ENCODE measurements at regions not wholly inside any gene's neighbourhood (a gene's known extent, or its start where the extent isn't known, plus 50 kb on each side); places are given as distances from the start of the nearest gene placed in this dataset.
"Not testable (repeated sequence)": the region's sequence is repeated elsewhere in the genome, so short reads cannot be mapped to it uniquely, and the experiment has no call there.

DNA sequence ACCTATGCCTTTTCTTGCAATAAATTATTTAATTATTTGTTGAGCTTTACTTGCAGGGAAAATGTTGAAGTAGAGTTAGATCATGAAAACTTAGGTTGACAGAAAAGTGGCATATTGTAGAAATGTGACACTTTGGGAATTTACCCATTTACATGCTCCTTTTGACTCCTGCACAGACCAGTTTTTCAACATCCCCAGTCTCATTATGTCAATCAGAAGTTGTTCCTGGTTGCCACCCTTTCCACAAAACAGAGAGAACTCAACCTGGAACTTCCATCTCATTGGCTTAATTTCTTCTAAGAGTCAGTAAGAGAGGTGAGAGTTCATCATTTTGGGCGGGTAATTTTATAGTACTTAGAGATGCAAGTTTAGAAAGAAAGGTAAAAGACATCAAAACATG lies 284.6 kb upstream of the ANKRD50 start:
- Histone ChIP-seq H3K9me3 (ENCODE audit: control insufficient read depth, insufficient read depth, low read depth, low read length) (no peaks in the 10 kb centered on the region), H3K27me3 (ENCODE audit: control insufficient read depth, insufficient read depth, low read length) (no peaks in the 10 kb centered on the region), H3K36me3 (ENCODE audit: control insufficient read depth, insufficient read depth, low read length) (no peaks in the 10 kb centered on the region), H3K27ac (ENCODE audit: low read depth, low read length) (no peak overlapping the region), H3K9ac (ENCODE audit: low read length) (no peak overlapping the region), H3K4me1 (ENCODE audit: control insufficient read depth, insufficient read depth, low read length) (no peaks in the 10 kb centered on the region), H3K4me3 (ENCODE audit: low read depth, low read length) (no peak overlapping the region)

- no peak overlapping the region for H3K9ac ChIP-seq (ENCODE audit: low read length)
- H3K27ac ChIP-seq (ENCODE audit: low read depth, low read length): no peak overlapping the region
- no peak overlapping the region for H3K4me3 ChIP-seq (ENCODE audit: low read depth, low read length)
- no peaks in the 10 kb centered on the region for H3K36me3 ChIP-seq (ENCODE audit: control insufficient read depth, insufficient read depth, low read length)
- H3K27me3 ChIP-seq (ENCODE audit: control insufficient read depth, insufficient read depth, low read length): no peaks in the 10 kb centered on the region
- no peaks in the 10 kb centered on the region for H3K4me1 ChIP-seq (ENCODE audit: control insufficient read depth, insufficient read depth, low read length)
- no peaks in the 10 kb centered on the region for H3K9me3 ChIP-seq (ENCODE audit: control insufficient read depth, insufficient read depth, low read depth, low read length)
Measured at GRCh38 chr4:124993838-124994237, 281.3 kb upstream of the ANKRD50 start.

GRCh38 chr4:124990398-124990797 lies 277.9 kb upstream of the ANKRD50 start:
- H3K27me3 ChIP-seq (ENCODE audit: control insufficient read depth, insufficient read depth, low read length): no peaks in the 10 kb centered on the region
- H3K9ac ChIP-seq (ENCODE audit: low read length): no peak overlapping the region
- no peak overlapping the region for H3K4me3 ChIP-seq (ENCODE audit: low read depth, low read length)

GRCh38 chr4:124980276-124980752 lies 267.8 kb upstream of the ANKRD50 start:
- no peaks in the 10 kb centered on the region for H3K27me3 ChIP-seq (ENCODE audit: control insufficient read depth, insufficient read depth, low read length)
- no peaks in the 10 kb centered on the region for H3K9me3 ChIP-seq (ENCODE audit: control insufficient read depth, insufficient read depth, low read depth, low read length)
- no peaks in the 10 kb centered on the region for H3K36me3 ChIP-seq (ENCODE audit: control insufficient read depth, insufficient read depth, low read length)
- H3K9ac ChIP-seq (ENCODE audit: low read length): no peak overlapping the region
- no peak overlapping the region for H3K27ac ChIP-seq (ENCODE audit: low read depth, low read length)
- no peak overlapping the region for H3K4me3 ChIP-seq (ENCODE audit: low read depth, low read length)
- no peaks in the 10 kb centered on the region for H3K4me1 ChIP-seq (ENCODE audit: control insufficient read depth, insufficient read depth, low read length)

More at GRCh38 chr4:124990398-124990797, 277.9 kb upstream of the ANKRD50 start:
- no peaks in the 10 kb centered on the region for H3K36me3 ChIP-seq (ENCODE audit: control insufficient read depth, insufficient read depth, low read length)
- H3K4me1 ChIP-seq (ENCODE audit: control insufficient read depth, insufficient read depth, low read length): no peaks in the 10 kb centered on the region
- no peaks in the 10 kb centered on the region for H3K9me3 ChIP-seq (ENCODE audit: control insufficient read depth, insufficient read depth, low read depth, low read length)
- no peak overlapping the region for H3K27ac ChIP-seq (ENCODE audit: low read depth, low read length)

DNA sequence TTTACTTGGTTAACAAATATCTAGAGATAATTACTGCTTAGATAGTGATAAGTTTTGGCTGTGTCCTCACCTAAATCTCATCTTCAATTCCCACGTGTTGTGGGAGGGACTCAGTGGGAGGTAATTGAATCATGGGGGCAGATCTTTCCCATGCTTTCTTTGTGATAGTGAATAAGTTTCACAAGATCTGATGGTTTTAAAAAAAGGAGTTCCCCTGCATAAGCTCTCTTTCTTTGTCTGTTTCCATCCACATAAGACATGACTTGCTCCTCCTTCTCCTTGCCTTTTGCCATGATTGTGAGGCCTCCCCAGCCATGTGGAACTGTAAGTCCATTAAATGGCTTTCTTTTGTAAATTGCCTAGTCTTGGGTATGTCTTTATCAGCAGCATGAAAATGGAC lies 266.0 kb upstream of the ANKRD50 start:
- not testable (repeated sequence) for H3K27ac ChIP-seq (ENCODE audit: low read depth, low read length); H3K4me3 ChIP-seq (ENCODE audit: low read depth, low read length); H3K9me3 ChIP-seq (ENCODE audit: control insufficient read depth, insufficient read depth, low read depth, low read length); H3K36me3 ChIP-seq (ENCODE audit: control insufficient read depth, insufficient read depth, low read length); H3K4me1 ChIP-seq (ENCODE audit: control insufficient read depth, insufficient read depth, low read length); H3K27me3 ChIP-seq (ENCODE audit: control insufficient read depth, insufficient read depth, low read length); H3K9ac ChIP-seq (ENCODE audit: low read length)

GRCh38 chr4:124977045-124977444 lies 264.5 kb upstream of the ANKRD50 start:
- no peak overlapping the region for H3K4me3 ChIP-seq (ENCODE audit: low read depth, low read length)
- H3K9ac ChIP-seq (ENCODE audit: low read length): no peak overlapping the region
- no peaks in the 10 kb centered on the region for H3K4me1 ChIP-seq (ENCODE audit: control insufficient read depth, insufficient read depth, low read length)
- no peaks in the 10 kb centered on the region for H3K9me3 ChIP-seq (ENCODE audit: control insufficient read depth, insufficient read depth, low read depth, low read length)
- H3K36me3 ChIP-seq (ENCODE audit: control insufficient read depth, insufficient read depth, low read length): no peaks in the 10 kb centered on the region
- H3K27me3 ChIP-seq (ENCODE audit: control insufficient read depth, insufficient read depth, low read length): no peaks in the 10 kb centered on the region
- H3K27ac ChIP-seq (ENCODE audit: low read depth, low read length): no peak overlapping the region

GRCh38 chr4:124974152-124974551 lies 261.6 kb upstream of the ANKRD50 start:
- Histone ChIP-seq H3K9me3 (ENCODE audit: control insufficient read depth, insufficient read depth, low read depth, low read length) (peaks cover 4% of the 10 kb centered on the region; the same call in 1 of the 2 replicates), H3K27ac (ENCODE audit: low read depth, low read length) (no peak overlapping the region), H3K36me3 (ENCODE audit: control insufficient read depth, insufficient read depth, low read length) (no peaks in the 10 kb centered on the region), H3K4me3 (ENCODE audit: low read depth, low read length) (no peak overlapping the region), H3K9ac (ENCODE audit: low read length) (no peak overlapping the region), H3K27me3 (ENCODE audit: control insufficient read depth, insufficient read depth, low read length) (no peaks in the 10 kb centered on the region), H3K4me1 (ENCODE audit: control insufficient read depth, insufficient read depth, low read length) (no peaks in the 10 kb centered on the region)

DNA sequence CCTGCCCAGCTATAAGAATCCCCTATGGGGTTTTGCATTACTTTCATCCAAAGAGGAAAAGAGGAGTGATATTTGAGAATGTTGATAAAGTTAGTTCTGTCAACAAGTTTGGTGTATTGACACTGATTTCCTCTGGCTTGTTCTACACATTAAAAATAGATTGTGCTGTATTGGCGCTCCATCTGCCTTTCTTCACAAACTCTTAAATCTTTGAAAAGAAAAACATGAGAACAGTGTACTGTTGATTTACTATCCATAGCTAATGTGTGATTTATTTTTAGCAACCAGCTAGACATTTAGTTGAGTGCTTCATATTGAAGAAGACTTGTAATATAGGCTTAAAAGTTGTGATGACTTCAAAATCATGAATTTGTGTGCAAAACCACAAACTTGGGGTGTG lies 261.2 kb upstream of the ANKRD50 start:
- Histone ChIP-seq H3K27me3 (ENCODE audit: control insufficient read depth, insufficient read depth, low read length) (no peaks in the 10 kb centered on the region), H3K4me3 (ENCODE audit: low read depth, low read length) (no peak overlapping the region), H3K27ac (ENCODE audit: low read depth, low read length) (no peak overlapping the region), H3K4me1 (ENCODE audit: control insufficient read depth, insufficient read depth, low read length) (no peaks in the 10 kb centered on the region), H3K36me3 (ENCODE audit: control insufficient read depth, insufficient read depth, low read length) (no peaks in the 10 kb centered on the region), H3K9ac (ENCODE audit: low read length) (no peak overlapping the region), H3K9me3 (ENCODE audit: control insufficient read depth, insufficient read depth, low read depth, low read length) (peaks cover 4% of the 10 kb centered on the region; the same call in 1 of the 2 replicates)

GRCh38 chr4:124970011-124970410 lies 257.5 kb upstream of the ANKRD50 start:
- H3K4me3 ChIP-seq (ENCODE audit: low read depth, low read length): no peak overlapping the region
- peaks cover 4% of the 10 kb centered on the region; the same call in 1 of the 2 replicates for H3K9me3 ChIP-seq (ENCODE audit: control insufficient read depth, insufficient read depth, low read depth, low read length)
- H3K36me3 ChIP-seq (ENCODE audit: control insufficient read depth, insufficient read depth, low read length): no peaks in the 10 kb centered on the region
- H3K4me1 ChIP-seq (ENCODE audit: control insufficient read depth, insufficient read depth, low read length): no peaks in the 10 kb centered on the region
- no peak overlapping the region for H3K27ac ChIP-seq (ENCODE audit: low read depth, low read length)
- H3K27me3 ChIP-seq (ENCODE audit: control insufficient read depth, insufficient read depth, low read length): no peaks in the 10 kb centered on the region
- no peak overlapping the region for H3K9ac ChIP-seq (ENCODE audit: low read length)

- no peaks in the 10 kb centered on the region for H3K36me3 ChIP-seq (ENCODE audit: control insufficient read depth, insufficient read depth, low read length)
- H3K9ac ChIP-seq (ENCODE audit: low read length): no peak overlapping the region
- H3K4me1 ChIP-seq (ENCODE audit: control insufficient read depth, insufficient read depth, low read length): no peaks in the 10 kb centered on the region
- H3K27me3 ChIP-seq (ENCODE audit: control insufficient read depth, insufficient read depth, low read length): no peaks in the 10 kb centered on the region
- peaks cover 31% of the 10 kb centered on the region for H3K9me3 ChIP-seq (ENCODE audit: control insufficient read depth, insufficient read depth, low read depth, low read length)
- H3K4me3 ChIP-seq (ENCODE audit: low read depth, low read length): no peak overlapping the region
- H3K27ac ChIP-seq (ENCODE audit: low read depth, low read length): no peak overlapping the region
Measured at GRCh38 chr4:124965497-124965891, 253.0 kb upstream of the ANKRD50 start.

GRCh38 chr4:124964852-124965496 lies 252.4 kb upstream of the ANKRD50 start:
- Histone ChIP-seq H3K9me3 (ENCODE audit: control insufficient read depth, insufficient read depth, low read depth, low read length) (peaks cover 36% of the 10 kb centered on the region), H3K27ac (ENCODE audit: low read depth, low read length) (no peak overlapping the region), H3K36me3 (ENCODE audit: control insufficient read depth, insufficient read depth, low read length) (no peaks in the 10 kb centered on the region), H3K4me3 (ENCODE audit: low read depth, low read length) (no peak overlapping the region), H3K9ac (ENCODE audit: low read length) (no peak overlapping the region), H3K27me3 (ENCODE audit: control insufficient read depth, insufficient read depth, low read length) (no peaks in the 10 kb centered on the region), H3K4me1 (ENCODE audit: control insufficient read depth, insufficient read depth, low read length) (no peaks in the 10 kb centered on the region)
